ENCODE measurements at regions not wholly inside any gene's neighbourhood (a gene's known extent, or its start where the extent isn't known, plus 50 kb on each side); places are given as distances from the start of the nearest gene placed in this dataset.

DNA sequence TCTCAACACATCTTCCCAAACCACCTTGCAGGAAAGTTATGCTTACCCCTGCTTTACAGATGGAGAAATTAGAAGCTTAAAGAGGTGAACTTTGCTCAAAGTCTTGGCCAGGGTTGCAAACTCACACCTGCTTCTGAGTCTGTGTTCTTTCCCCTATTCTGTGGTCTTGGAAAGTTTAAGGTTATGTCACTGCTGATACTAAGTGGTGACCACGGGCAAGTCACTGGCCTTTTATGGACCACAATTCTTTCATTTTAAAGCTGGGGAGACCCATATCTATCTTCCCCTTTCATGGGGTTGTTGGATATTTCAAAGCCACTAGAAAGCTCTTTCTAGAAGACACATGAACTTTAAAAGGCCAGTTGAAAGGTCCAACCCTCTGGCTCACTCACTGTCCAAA, 95.4 kb upstream of the KLF4 start:
- POLR2A ChIA-PET: no interaction called here
- TF ChIP-seq, protein P1, sequence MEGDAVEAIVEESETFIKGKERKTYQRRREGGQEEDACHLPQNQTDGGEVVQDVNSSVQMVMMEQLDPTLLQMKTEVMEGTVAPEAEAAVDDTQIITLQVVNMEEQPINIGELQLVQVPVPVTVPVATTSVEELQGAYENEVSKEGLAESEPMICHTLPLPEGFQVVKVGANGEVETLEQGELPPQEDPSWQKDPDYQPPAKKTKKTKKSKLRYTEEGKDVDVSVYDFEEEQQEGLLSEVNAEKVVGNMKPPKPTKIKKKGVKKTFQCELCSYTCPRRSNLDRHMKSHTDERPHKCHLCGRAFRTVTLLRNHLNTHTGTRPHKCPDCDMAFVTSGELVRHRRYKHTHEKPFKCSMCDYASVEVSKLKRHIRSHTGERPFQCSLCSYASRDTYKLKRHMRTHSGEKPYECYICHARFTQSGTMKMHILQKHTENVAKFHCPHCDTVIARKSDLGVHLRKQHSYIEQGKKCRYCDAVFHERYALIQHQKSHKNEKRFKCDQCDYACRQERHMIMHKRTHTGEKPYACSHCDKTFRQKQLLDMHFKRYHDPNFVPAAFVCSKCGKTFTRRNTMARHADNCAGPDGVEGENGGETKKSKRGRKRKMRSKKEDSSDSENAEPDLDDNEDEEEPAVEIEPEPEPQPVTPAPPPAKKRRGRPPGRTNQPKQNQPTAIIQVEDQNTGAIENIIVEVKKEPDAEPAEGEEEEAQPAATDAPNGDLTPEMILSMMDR (IDR thresholded peaks at IDR 0.05): no peak
- TF ChIP-seq EZH2 (IDR thresholded peaks at IDR 0.05; ENCODE audit: borderline replicate concordance, insufficient read depth, low read depth, low read length, poor library complexity, severe bottlenecking): no peak
- no peak overlapping the region for H3K27ac Mint-ChIP-seq
- DNase-seq (no peak), ATAC-seq (ENCODE audit: low read depth) (no peak)
- no peak overlapping the region for H3K4me3 Mint-ChIP-seq
- H3K4me3 ChIP-seq (ENCODE audit: control extremely low read depth in 1 of 5, extremely low read depth in 1 of 5, insufficient read depth in 1 of 5, low read depth in 2 of 5, low read length in 4 of 5): no peak overlapping the region
- no peaks in the 10 kb centered on the region for H3K9me3 Mint-ChIP-seq (ENCODE audit: insufficient read depth)
- CTCF ChIA-PET: no interaction called here
- H3K27ac ChIP-seq (ENCODE audit: low read length in 2 of 2): no peak overlapping the region
- no peak overlapping the region for H3K4me2 ChIP-seq (replicated peaks; ENCODE audit: low read depth, low read length, poor library complexity, severe bottlenecking)
- no peaks in the 10 kb centered on the region for H3K79me2 ChIP-seq (ENCODE audit: control insufficient read depth, insufficient read depth, low read length)
- intact Hi-C loops (cut with micrococcal nuclease): no loop called here
- no peaks in the 10 kb centered on the region for H4K20me1 ChIP-seq (ENCODE audit: control insufficient read depth, insufficient read depth, low read length, poor library complexity, severe bottlenecking)
- H3K27me3 Mint-ChIP-seq: peaks cover 24% of the 10 kb centered on the region
- no peaks in the 10 kb centered on the region for H3K4me1 Mint-ChIP-seq
- no peak overlapping the region for H2AFZ ChIP-seq (ENCODE audit: insufficient read depth, low read depth, low read length, poor library complexity, severe bottlenecking)
- no peak overlapping the region for H3K9ac ChIP-seq (ENCODE audit: low read length)
- no peaks in the 10 kb centered on the region for H3K27me3 ChIP-seq (replicated peaks in 1 of 4; ENCODE audit: control extremely low read depth in 1 of 4, control insufficient read depth in 3 of 4, insufficient read depth in 4 of 4, low read length in 3 of 4)
- H3K9me3 ChIP-seq (ENCODE audit: control extremely low read depth in 1 of 3, control insufficient read depth in 2 of 3, insufficient read depth in 1 of 3, low read length in 2 of 3): no peaks in the 10 kb centered on the region
- H3K4me1 ChIP-seq (ENCODE audit: control insufficient read depth in 2 of 2, insufficient read depth in 2 of 2, low read length in 2 of 2): no peaks in the 10 kb centered on the region
- H3K36me3 ChIP-seq (replicated peaks in 1 of 2; ENCODE audit: control extremely low read depth in 1 of 2, control insufficient read depth in 1 of 2, extremely low read depth in 1 of 2, insufficient read depth in 2 of 2, low read length in 1 of 2): no peaks in the 10 kb centered on the region
- WGBS (ENCODE audit: insufficient coverage): no CpG with 5 or more reads among the region's 1 CpG

DNA sequence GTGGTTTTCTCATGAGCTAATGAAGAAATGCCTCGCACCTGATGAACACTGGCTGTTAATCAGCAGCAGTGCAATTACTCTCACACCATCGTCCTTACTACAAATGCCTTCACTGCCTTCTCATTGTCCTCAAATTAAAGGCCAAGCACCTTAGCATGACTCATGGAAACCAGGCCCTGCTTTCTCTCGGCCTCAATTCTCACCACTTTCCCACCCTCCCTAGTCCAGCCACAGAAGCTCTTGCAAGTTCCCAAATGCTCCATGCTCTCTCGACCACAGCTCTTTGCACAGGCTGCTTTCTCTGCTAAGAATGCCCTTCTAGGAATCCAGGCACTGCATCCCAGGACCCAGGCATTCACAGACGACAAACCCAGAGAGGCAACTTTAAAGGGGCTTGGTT, 94.6 kb upstream of the KLF4 start:
- POLR2A ChIA-PET: no interaction called here
- no peak overlapping the region for H3K9ac ChIP-seq (ENCODE audit: low read length)
- no peaks in the 10 kb centered on the region for H3K4me1 ChIP-seq (ENCODE audit: control insufficient read depth in 2 of 2, insufficient read depth in 2 of 2, low read length in 2 of 2)
- H4K20me1 ChIP-seq (ENCODE audit: control insufficient read depth, insufficient read depth, low read length, poor library complexity, severe bottlenecking): no peaks in the 10 kb centered on the region
- H3K27me3 Mint-ChIP-seq: peaks cover 24% of the 10 kb centered on the region
- 81% methylated on average over 5 of the region's 5 CpGs for WGBS (ENCODE audit: insufficient coverage)
- no peaks in the 10 kb centered on the region for H3K9me3 Mint-ChIP-seq (ENCODE audit: insufficient read depth)
- H3K4me2 ChIP-seq (replicated peaks; ENCODE audit: low read depth, low read length, poor library complexity, severe bottlenecking): no peak overlapping the region
- no peaks in the 10 kb centered on the region for H3K79me2 ChIP-seq (ENCODE audit: control insufficient read depth, insufficient read depth, low read length)
- H3K4me3 ChIP-seq (ENCODE audit: control extremely low read depth in 1 of 5, extremely low read depth in 1 of 5, insufficient read depth in 1 of 5, low read depth in 2 of 5, low read length in 4 of 5): no peak overlapping the region
- H3K27ac Mint-ChIP-seq: no peak overlapping the region
- TF ChIP-seq, protein P1 (IDR thresholded peaks at IDR 0.05): no peak
- TF ChIP-seq EZH2 (IDR thresholded peaks at IDR 0.05; ENCODE audit: borderline replicate concordance, insufficient read depth, low read depth, low read length, poor library complexity, severe bottlenecking): no peak
- no peak overlapping the region for H3K27ac ChIP-seq (ENCODE audit: low read length in 2 of 2)
- DNase-seq (no peak), ATAC-seq (ENCODE audit: low read depth) (no peak)
- no peaks in the 10 kb centered on the region for H3K9me3 ChIP-seq (ENCODE audit: control extremely low read depth in 1 of 3, control insufficient read depth in 2 of 3, insufficient read depth in 1 of 3, low read length in 2 of 3)
- no peak overlapping the region for H3K4me3 Mint-ChIP-seq
- CTCF ChIA-PET: no interaction called here
- no peak overlapping the region for H2AFZ ChIP-seq (ENCODE audit: insufficient read depth, low read depth, low read length, poor library complexity, severe bottlenecking)
- no peaks in the 10 kb centered on the region for H3K27me3 ChIP-seq (replicated peaks in 1 of 4; ENCODE audit: control extremely low read depth in 1 of 4, control insufficient read depth in 3 of 4, insufficient read depth in 4 of 4, low read length in 3 of 4)
- H3K4me1 Mint-ChIP-seq: no peaks in the 10 kb centered on the region
- intact Hi-C loops (cut with micrococcal nuclease): no loop called here
- H3K36me3 ChIP-seq (replicated peaks in 1 of 2; ENCODE audit: control extremely low read depth in 1 of 2, control insufficient read depth in 1 of 2, extremely low read depth in 1 of 2, insufficient read depth in 2 of 2, low read length in 1 of 2): no peaks in the 10 kb centered on the region

Measured in B cell (primary cell).